Ovary (tissue), 7 donors: ENCODE measurements at regions not wholly inside any gene's neighbourhood (a gene's known extent, or its start where the extent isn't known, plus 50 kb on each side); places are given as distances from the start of the nearest gene placed in this dataset.

Source experiments
- DNase-seq, 5 donors: peaks; one replicate each; pipeline ENCODE4 v3.0.0-alpha.2; 2019 to 2020
- H3K27ac ChIP-seq, 2 donors: fragments of 200-600 bp; one replicate each; pipeline versions ENCODE4 v1.5.1 to v1.8.0; 2019 to 2022
- H3K27me3 ChIP-seq: fragments of 200-600 bp; one replicate; pipeline ENCODE4 v1.8.0; 2022
- H3K36me3 ChIP-seq: fragments of 200-600 bp; sonication (generic); one replicate; pipeline ENCODE4 v1.5.1; 2019
- H3K4me1 ChIP-seq: one replicate; pipeline ENCODE4 v1.8.1; 2013; ENCODE audit warnings: mild to moderate bottlenecking, moderate library complexity; ENCODE audit not compliant: insufficient read depth
- H3K4me3 ChIP-seq: fragments of 200-600 bp; sonication (generic); one replicate; pipeline ENCODE4 v1.5.1; 2017
- H3K9me3 ChIP-seq, 2 donors: fragments of 200-600 bp in 1 of 2; sonication (generic) in 1 of 2; one replicate each; pipeline versions ENCODE4 v1.5.1 to v1.8.1; 2013 to 2019; ENCODE audit warnings: mild to moderate bottlenecking in 1 of 2, moderate library complexity in 1 of 2
- CTCF ChIP-seq, 3 donors: fragments of 450-650 bp in 2 of 3; fragments of 200-600 bp in 1 of 3; IDR thresholded peaks; one replicate each; pipeline versions ENCODE4 v1.5.1 to v1.8.0; 2016 to 2022; ENCODE audit warnings: antibody characterized with exemption in 3 of 3, mild to moderate bottlenecking in 1 of 3
- EP300 ChIP-seq: sonication (generic); formaldehyde crosslinking; IDR thresholded peaks from one replicate; pipeline ENCODE4 v1.6.1; 2017; ENCODE audit warnings: antibody characterized with exemption
- POLR2A ChIP-seq: fragments of 450-650 bp; IDR thresholded peaks from one replicate; pipeline ENCODE4 v1.6.1; 2017; ENCODE audit warnings: antibody characterized with exemption, mild to moderate bottlenecking, moderate library complexity
- WGBS, 3 donors: extraction: QIAGEN DNeasy Blood & Tissue Kit in 1 of 3; methylation state at CpG; one replicate each; pipeline versions ENCODE4 v1.1.5 to v1.1.7; 2013 to 2017; 5-methylcytosine and 5-hydroxymethylcytosine counted together
- intact Hi-C, 4 donors: fragments of 100-400 bp; cut with DNase I; formaldehyde crosslinking; loops; one replicate each; pipeline versions ENCODE4 v1.11.0 to v1.15.1; 2022 to 2023
- donor health status: DM: no; HTN: no; CAD: no; lungs with moderate emphysema.
- donor health status: DM: no; HTN: no; CAD: no.
- donor health status: Bipolar disorder and iron deficiency.
- donor health status: DM: no; HTN: no; CAD: no.
- donor health status: DM: yes; HTN: yes; CAD: no.

GRCh38 chr6:91834813-91835212 lies 1247.9 kb upstream of the MAP3K7 start:
- TF ChIP-seq CTCF (IDR thresholded peaks at IDR 0.05) (no peak), POLR2A (no peak), EP300 (no peak)
- Histone ChIP-seq H3K9me3 (no peaks in the 10 kb centered on the region), H3K27ac (no peak overlapping the region), H3K4me1 (no peaks in the 10 kb centered on the region), H3K27me3 (no peaks in the 10 kb centered on the region), H3K36me3 (no peaks in the 10 kb centered on the region), H3K4me3 (no peak overlapping the region)
- intact Hi-C loops: no loop called here
- 93 to 99% (median 97%) methylated on average over 2 of the region's 2 CpGs for WGBS, 3 donors
- no peak for DNase-seq

GRCh38 chr6:91827151-91827550 lies 1240.3 kb upstream of the MAP3K7 start:
- TF ChIP-seq POLR2A: no peak
- no peak for TF ChIP-seq CTCF (IDR thresholded peaks at IDR 0.05)
- intact Hi-C loops: no loop called here
- Histone ChIP-seq H3K4me3 (no peak overlapping the region), H3K36me3 (no peaks in the 10 kb centered on the region), H3K27me3 (no peaks in the 10 kb centered on the region), H3K4me1 (no peaks in the 10 kb centered on the region), H3K27ac (no peak overlapping the region), H3K9me3 (no peaks in the 10 kb centered on the region)
- DNase-seq: no peak
- 60 to 94% (median 93%) methylated on average over 2 of the region's 2 CpGs for WGBS, 3 donors

GRCh38 chr6:91826128-91826527 lies 1239.3 kb upstream of the MAP3K7 start:
- no peak for DNase-seq
- no peaks in the 10 kb centered on the region for H3K9me3 ChIP-seq
- 92 to 97% (median 95%) methylated on average over 2 of the region's 2 CpGs for WGBS, 3 donors
- TF ChIP-seq EP300: no peak
- TF ChIP-seq POLR2A: no peak
- TF ChIP-seq CTCF (IDR thresholded peaks at IDR 0.05): no peak
- intact Hi-C loops: no loop called here
- no peaks in the 10 kb centered on the region for H3K4me1 ChIP-seq
- no peak overlapping the region for H3K4me3 ChIP-seq
- H3K27me3 ChIP-seq: no peaks in the 10 kb centered on the region
- H3K36me3 ChIP-seq: no peaks in the 10 kb centered on the region
- H3K27ac ChIP-seq: no peak overlapping the region

- Histone ChIP-seq H3K4me1 (no peaks in the 10 kb centered on the region), H3K27ac (no peak overlapping the region), H3K36me3 (no peaks in the 10 kb centered on the region), H3K27me3 (no peaks in the 10 kb centered on the region), H3K9me3 (no peaks in the 10 kb centered on the region), H3K4me3 (no peak overlapping the region)
- DNase-seq: no peak
- TF ChIP-seq CTCF (IDR thresholded peaks at IDR 0.05) (no peak), POLR2A (no peak), EP300 (no peak)
- intact Hi-C loops: no loop called here
Observed at GRCh38 chr6:91824331-91824730, 1237.5 kb upstream of the MAP3K7 start.

- no peak for DNase-seq
- TF ChIP-seq CTCF (IDR thresholded peaks at IDR 0.05) (no peak), POLR2A (no peak), EP300 (no peak)
- Histone ChIP-seq H3K4me3 (no peak overlapping the region), H3K27me3 (no peaks in the 10 kb centered on the region), H3K9me3 (no peaks in the 10 kb centered on the region), H3K36me3 (no peaks in the 10 kb centered on the region), H3K4me1 (no peaks in the 10 kb centered on the region), H3K27ac (no peak overlapping the region)
- intact Hi-C loops: no loop called here
Observed at GRCh38 chr6:91822581-91822980, 1235.7 kb upstream of the MAP3K7 start.
